ENCODE measurements at regions not wholly inside any gene's neighbourhood (a gene's known extent, or its start where the extent isn't known, plus 50 kb on each side); places are given as distances from the start of the nearest gene placed in this dataset.

DNA sequence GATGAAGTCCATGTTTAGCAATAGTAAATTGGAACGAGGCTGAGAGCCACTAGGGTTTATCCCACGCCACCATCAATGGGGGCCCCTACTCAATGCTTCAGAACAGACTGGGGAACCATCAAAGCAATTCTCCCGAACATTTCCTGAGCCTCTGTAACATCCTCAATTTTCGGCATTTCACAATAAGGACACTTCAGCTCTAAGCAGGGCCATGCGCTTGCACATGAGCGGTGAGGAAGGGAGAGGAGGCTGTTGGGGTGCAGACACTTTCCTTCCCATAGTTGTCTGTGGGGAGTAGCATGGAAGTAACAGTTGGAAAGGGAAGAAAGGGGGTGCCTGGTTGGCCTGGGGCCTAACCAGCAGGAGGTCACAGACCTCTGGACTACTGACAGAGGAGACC is 129.9 kb upstream of the PRMT8 start:
- no peak overlapping the region for H3K4me3 ChIP-seq (ENCODE audit: low read depth, low read length)
- TF ChIP-seq, protein P1, sequence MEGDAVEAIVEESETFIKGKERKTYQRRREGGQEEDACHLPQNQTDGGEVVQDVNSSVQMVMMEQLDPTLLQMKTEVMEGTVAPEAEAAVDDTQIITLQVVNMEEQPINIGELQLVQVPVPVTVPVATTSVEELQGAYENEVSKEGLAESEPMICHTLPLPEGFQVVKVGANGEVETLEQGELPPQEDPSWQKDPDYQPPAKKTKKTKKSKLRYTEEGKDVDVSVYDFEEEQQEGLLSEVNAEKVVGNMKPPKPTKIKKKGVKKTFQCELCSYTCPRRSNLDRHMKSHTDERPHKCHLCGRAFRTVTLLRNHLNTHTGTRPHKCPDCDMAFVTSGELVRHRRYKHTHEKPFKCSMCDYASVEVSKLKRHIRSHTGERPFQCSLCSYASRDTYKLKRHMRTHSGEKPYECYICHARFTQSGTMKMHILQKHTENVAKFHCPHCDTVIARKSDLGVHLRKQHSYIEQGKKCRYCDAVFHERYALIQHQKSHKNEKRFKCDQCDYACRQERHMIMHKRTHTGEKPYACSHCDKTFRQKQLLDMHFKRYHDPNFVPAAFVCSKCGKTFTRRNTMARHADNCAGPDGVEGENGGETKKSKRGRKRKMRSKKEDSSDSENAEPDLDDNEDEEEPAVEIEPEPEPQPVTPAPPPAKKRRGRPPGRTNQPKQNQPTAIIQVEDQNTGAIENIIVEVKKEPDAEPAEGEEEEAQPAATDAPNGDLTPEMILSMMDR (IDR thresholded peaks at IDR 0.05; ENCODE audit: low read depth, low read length) = no peak

- TF ChIP-seq, protein P1 (IDR thresholded peaks at IDR 0.05; ENCODE audit: low read depth, low read length) = no peak
- no peak overlapping the region for H3K4me3 ChIP-seq (ENCODE audit: low read depth, low read length)
These were observed 128.3 kb upstream of the PRMT8 start for GRCh38 chr12:3362737-3363136.

- TF ChIP-seq, protein P1 (IDR thresholded peaks at IDR 0.05; ENCODE audit: low read depth, low read length) = no peak
- no peak overlapping the region for H3K4me3 ChIP-seq (ENCODE audit: low read depth, low read length)
These were observed 127.4 kb upstream of the PRMT8 start for GRCh38 chr12:3363608-3364007.

DNA sequence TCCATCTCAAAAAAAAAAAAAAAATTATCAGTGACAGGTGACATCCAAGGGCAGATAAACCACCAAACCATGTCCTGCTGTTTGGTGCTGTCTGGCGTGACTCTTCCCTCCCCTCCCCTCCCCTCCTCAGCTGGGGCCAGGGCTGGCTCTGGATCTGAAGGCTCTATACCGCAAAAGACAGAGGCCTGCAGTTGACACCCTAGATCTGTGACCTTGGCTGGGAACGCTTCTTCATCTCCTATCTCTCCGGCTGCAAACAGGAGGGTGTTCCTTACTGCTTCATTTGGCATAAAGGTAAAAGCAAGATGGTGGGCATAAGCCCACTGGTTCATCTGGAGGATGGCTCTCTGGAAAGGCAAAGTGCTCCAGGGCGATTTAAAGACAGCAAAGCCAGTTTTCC is 126.8 kb upstream of the PRMT8 start:
- H3K4me3 ChIP-seq (ENCODE audit: low read depth, low read length) = no peak overlapping the region
- TF ChIP-seq, protein P1 (IDR thresholded peaks at IDR 0.05; ENCODE audit: low read depth, low read length) = no peak

DNA sequence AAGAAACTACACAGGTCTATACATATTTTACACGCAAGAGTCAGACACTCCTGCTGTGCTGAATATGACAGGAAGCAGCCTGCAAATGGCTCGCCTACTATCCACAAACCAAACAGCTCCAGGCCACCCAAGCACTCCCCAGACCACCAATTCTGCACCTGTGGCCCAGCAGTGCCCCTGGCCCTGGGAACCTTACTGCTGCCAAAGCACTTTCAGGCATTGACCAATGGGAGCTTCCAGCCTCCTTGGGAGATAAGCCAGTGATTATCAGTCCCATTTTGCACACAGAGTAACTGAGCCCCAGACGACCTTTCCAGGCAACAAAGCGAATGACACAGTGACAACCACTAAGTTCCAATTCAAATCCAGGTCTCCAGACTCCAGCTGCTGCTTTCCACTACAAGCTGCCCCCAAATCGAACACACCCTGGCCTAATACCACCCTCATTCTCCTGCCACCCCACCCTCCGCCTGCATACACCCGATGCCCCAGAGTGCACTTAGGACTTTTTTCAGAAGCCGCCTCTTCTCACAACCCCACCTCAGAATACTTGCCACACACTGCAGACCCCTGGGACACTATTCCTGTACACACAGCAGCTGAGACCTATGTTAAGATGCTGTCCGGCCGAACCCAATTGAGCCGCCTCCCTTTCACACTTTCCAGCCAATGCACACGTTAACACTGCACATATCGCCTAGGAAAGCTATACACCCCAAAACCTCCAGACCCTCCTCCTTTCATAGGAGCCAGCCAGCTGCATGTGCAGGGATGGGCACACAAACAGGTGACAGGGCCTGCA is 126.1 kb upstream of the PRMT8 start:
- no peak overlapping the region for H3K4me3 ChIP-seq (ENCODE audit: low read depth, low read length)
- TF ChIP-seq, protein P1 (IDR thresholded peaks at IDR 0.05; ENCODE audit: low read depth, low read length) = no peak

DNA sequence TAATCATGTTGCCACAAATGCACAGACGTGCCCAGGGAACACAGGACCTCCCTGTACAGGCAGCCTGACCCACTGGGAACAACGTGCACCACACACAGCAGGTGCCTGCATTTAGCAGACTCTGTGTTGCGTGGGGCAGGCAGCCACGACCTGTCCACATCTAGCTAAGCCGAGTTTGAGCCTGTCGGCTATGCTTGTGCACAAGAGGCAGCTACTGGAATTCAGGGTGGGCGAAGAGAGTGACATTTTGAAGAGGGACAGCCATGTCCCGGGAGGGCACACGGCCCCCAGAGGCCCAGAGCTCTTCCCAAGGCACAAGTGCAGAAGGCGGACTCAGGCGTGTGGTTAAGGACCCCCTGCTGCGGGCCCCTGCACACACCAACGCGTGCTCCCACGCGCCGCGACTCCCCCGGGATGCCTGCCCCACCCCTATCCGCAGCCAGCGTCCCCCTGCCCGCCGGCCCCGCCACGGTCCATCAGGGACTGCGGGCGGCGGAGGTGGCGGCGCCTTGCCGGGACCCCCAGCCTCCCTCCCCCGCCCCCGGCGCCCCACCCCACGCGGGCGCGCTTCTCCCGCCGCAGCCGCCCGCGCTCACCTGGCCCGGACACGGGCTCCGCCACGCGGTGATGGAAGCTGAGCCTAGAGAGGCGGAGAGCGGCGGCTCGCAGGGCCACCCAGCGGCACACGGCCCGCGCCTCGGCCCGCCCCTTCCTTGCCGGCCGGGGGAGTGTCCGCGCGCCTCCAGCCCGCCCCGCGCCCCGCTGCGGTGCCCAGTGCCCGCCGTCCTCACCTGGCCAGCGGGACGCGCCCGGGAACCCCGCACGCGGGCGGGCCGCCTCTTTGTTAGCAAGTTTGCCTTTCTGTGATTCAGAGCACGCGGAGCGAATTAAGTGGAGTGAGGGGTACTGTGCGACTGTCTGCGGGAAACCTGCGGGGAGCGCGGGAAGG is 125.3 kb upstream of the PRMT8 start:
- no peak overlapping the region for H3K4me3 ChIP-seq (ENCODE audit: low read depth, low read length)
- TF ChIP-seq, protein P1 (IDR thresholded peaks at IDR 0.05; ENCODE audit: low read depth, low read length) = no peak
